ENCODE measurements at regions not wholly inside any gene's neighbourhood (a gene's known extent, or its start where the extent isn't known, plus 50 kb on each side); places are given as distances from the start of the nearest gene placed in this dataset.

- TF ChIP-seq CTCF (conservative IDR thresholded peaks at IDR 0.05; ENCODE audit: low read length) (no peak), EZH2phosphoT487 (IDR thresholded peaks at IDR 0.05; ENCODE audit: borderline replicate concordance) (no peak)
Observed at GRCh38 chr3:134084242-134084950, 54.7 kb upstream of the SLCO2A1 start.
